ENCODE measurements at regions not wholly inside any gene's neighbourhood (a gene's known extent, or its start where the extent isn't known, plus 50 kb on each side); places are given as distances from the start of the nearest gene placed in this dataset.

GRCh38 chr9:102844716-102845115 lies 150.4 kb upstream of the CYLC2 start:
- no peaks in the 10 kb centered on the region for H3K27me3 ChIP-seq (ENCODE audit: control insufficient read depth in 3 of 3, insufficient read depth in 3 of 3, low read length in 3 of 3)
- no peak overlapping the region for H3K9ac ChIP-seq (ENCODE audit: low read depth in 1 of 3, low read length in 3 of 3)
- H3K27ac ChIP-seq (ENCODE audit: low read depth, low read length) = no peak overlapping the region
- no peaks in the 10 kb centered on the region for H3K36me3 ChIP-seq (ENCODE audit: control insufficient read depth in 3 of 3, insufficient read depth in 3 of 3, low read length in 3 of 3)
- no peak overlapping the region for H3K4me3 ChIP-seq (ENCODE audit: low read length in 3 of 3)
- H3K4me1 ChIP-seq (ENCODE audit: control insufficient read depth in 3 of 3, insufficient read depth in 3 of 3, low read length in 3 of 3) = no peaks in the 10 kb centered on the region
- H3K9me3 ChIP-seq (ENCODE audit: control insufficient read depth in 3 of 3, low read length in 3 of 3) = no peaks in the 10 kb centered on the region

DNA sequence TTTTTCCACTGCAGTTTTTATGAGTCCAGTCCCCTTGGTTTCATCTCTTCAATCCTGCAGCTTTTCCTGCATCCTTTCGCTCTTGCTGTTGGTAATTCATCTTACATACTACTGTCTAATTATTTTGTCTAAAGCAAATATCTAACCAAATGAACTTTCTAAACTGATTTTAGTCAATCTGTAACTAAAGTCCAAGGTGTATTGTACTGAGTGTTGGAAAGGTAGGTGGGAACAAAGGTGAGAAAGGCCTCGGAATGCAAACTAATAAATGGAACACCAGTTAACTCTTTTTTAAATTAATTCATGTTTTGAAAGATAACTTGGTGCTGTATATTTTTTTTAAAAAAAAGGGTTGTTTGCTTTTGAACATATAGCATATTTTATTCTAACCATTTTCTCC lies 152.7 kb upstream of the CYLC2 start:
- no peaks in the 10 kb centered on the region for H3K4me1 ChIP-seq (ENCODE audit: control insufficient read depth in 3 of 3, insufficient read depth in 3 of 3, low read length in 3 of 3)
- no peak overlapping the region for H3K27ac ChIP-seq (ENCODE audit: low read depth, low read length)
- no peaks in the 10 kb centered on the region for H3K36me3 ChIP-seq (ENCODE audit: control insufficient read depth in 3 of 3, insufficient read depth in 3 of 3, low read length in 3 of 3)
- no peak overlapping the region for H3K4me3 ChIP-seq (ENCODE audit: low read length in 3 of 3)
- H3K27me3 ChIP-seq (ENCODE audit: control insufficient read depth in 3 of 3, insufficient read depth in 3 of 3, low read length in 3 of 3) = no peaks in the 10 kb centered on the region
- H3K9me3 ChIP-seq (ENCODE audit: control insufficient read depth in 3 of 3, low read length in 3 of 3) = no peaks in the 10 kb centered on the region
- no peak overlapping the region for H3K9ac ChIP-seq (ENCODE audit: low read depth in 1 of 3, low read length in 3 of 3)

GRCh38 chr9:102841376-102841775 lies 153.8 kb upstream of the CYLC2 start:
- Histone ChIP-seq H3K9ac (ENCODE audit: low read depth in 1 of 3, low read length in 3 of 3) (no peak overlapping the region), H3K4me3 (ENCODE audit: low read length in 3 of 3) (no peak overlapping the region), H3K4me1 (ENCODE audit: control insufficient read depth in 3 of 3, insufficient read depth in 3 of 3, low read length in 3 of 3) (no peaks in the 10 kb centered on the region), H3K27ac (ENCODE audit: low read depth, low read length) (no peak overlapping the region), H3K36me3 (ENCODE audit: control insufficient read depth in 3 of 3, insufficient read depth in 3 of 3, low read length in 3 of 3) (no peaks in the 10 kb centered on the region), H3K27me3 (ENCODE audit: control insufficient read depth in 3 of 3, insufficient read depth in 3 of 3, low read length in 3 of 3) (no peaks in the 10 kb centered on the region), H3K9me3 (ENCODE audit: control insufficient read depth in 3 of 3, low read length in 3 of 3) (no peaks in the 10 kb centered on the region)

DNA sequence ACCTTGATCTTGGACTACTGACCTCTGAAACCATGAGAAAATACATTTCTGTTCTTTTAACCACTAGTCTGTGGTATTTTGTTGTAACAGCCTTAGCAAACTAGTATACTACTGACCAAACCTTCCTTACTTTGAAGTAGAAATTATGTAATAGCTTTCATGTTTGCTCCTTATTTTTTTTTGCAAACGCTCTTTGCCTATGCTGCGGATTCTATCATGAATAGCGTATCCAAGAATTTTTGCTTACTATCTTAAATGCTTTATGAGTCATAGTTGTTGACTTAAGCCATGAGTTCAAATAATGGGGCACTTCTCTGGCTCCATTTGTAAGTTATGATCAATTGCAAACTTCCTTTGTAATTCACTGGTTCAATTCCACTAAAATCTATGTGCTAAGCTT lies 154.8 kb upstream of the CYLC2 start:
- Histone ChIP-seq H3K36me3 (ENCODE audit: control insufficient read depth in 3 of 3, insufficient read depth in 3 of 3, low read length in 3 of 3) (no peaks in the 10 kb centered on the region), H3K4me1 (ENCODE audit: control insufficient read depth in 3 of 3, insufficient read depth in 3 of 3, low read length in 3 of 3) (no peaks in the 10 kb centered on the region), H3K27me3 (ENCODE audit: control insufficient read depth in 3 of 3, insufficient read depth in 3 of 3, low read length in 3 of 3) (no peaks in the 10 kb centered on the region), H3K4me3 (ENCODE audit: low read length in 3 of 3) (no peak overlapping the region), H3K9ac (ENCODE audit: low read depth in 1 of 3, low read length in 3 of 3) (no peak overlapping the region), H3K9me3 (ENCODE audit: control insufficient read depth in 3 of 3, low read length in 3 of 3) (no peaks in the 10 kb centered on the region), H3K27ac (ENCODE audit: low read depth, low read length) (no peak overlapping the region)

DNA sequence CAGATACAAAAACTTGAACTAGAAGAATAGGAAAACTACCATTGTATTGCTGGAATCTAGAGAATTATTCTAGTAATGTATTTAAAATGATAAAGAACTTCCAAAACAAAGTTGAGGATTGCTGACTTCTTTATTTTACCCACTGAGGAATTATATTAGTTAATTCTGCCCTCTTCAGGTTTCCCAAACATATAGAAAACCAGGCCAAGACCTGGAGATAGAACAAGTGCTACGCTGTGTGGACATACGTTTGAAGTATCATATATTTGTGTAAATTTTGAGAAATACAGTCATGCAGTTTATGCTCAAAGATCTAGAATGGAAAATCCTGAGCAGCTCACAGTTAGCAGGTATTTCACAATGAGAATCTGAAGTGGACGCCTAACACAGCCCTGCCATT lies 162.3 kb upstream of the CYLC2 start:
- H3K9ac ChIP-seq (ENCODE audit: low read depth in 1 of 3, low read length in 3 of 3) = no peak overlapping the region
- no peaks in the 10 kb centered on the region for H3K36me3 ChIP-seq (ENCODE audit: control insufficient read depth in 3 of 3, insufficient read depth in 3 of 3, low read length in 3 of 3)
- H3K9me3 ChIP-seq (ENCODE audit: control insufficient read depth in 3 of 3, low read length in 3 of 3) = no peaks in the 10 kb centered on the region
- no peaks in the 10 kb centered on the region for H3K4me1 ChIP-seq (ENCODE audit: control insufficient read depth in 3 of 3, insufficient read depth in 3 of 3, low read length in 3 of 3)
- H3K27ac ChIP-seq (ENCODE audit: low read depth, low read length) = no peak overlapping the region
- no peak overlapping the region for H3K4me3 ChIP-seq (ENCODE audit: low read length in 3 of 3)
- H3K27me3 ChIP-seq (ENCODE audit: control insufficient read depth in 3 of 3, insufficient read depth in 3 of 3, low read length in 3 of 3) = no peaks in the 10 kb centered on the region

GRCh38 chr9:102796244-102796643 lies 198.9 kb upstream of the CYLC2 start:
- no peak overlapping the region for H3K27ac ChIP-seq (ENCODE audit: low read depth, low read length)
- peaks cover 0 to 3% (median 0%) of the 10 kb centered on the region in 3 donors for H3K9me3 ChIP-seq (ENCODE audit: control insufficient read depth in 3 of 3, low read length in 3 of 3)
- H3K9ac ChIP-seq (ENCODE audit: low read depth in 1 of 3, low read length in 3 of 3) = no peak overlapping the region
- no peaks in the 10 kb centered on the region for H3K4me1 ChIP-seq (ENCODE audit: control insufficient read depth in 3 of 3, insufficient read depth in 3 of 3, low read length in 3 of 3)
- H3K36me3 ChIP-seq (ENCODE audit: control insufficient read depth in 3 of 3, insufficient read depth in 3 of 3, low read length in 3 of 3) = no peaks in the 10 kb centered on the region
- no peaks in the 10 kb centered on the region for H3K27me3 ChIP-seq (ENCODE audit: control insufficient read depth in 3 of 3, insufficient read depth in 3 of 3, low read length in 3 of 3)
- H3K4me3 ChIP-seq (ENCODE audit: low read length in 3 of 3) = no peak overlapping the region

DNA sequence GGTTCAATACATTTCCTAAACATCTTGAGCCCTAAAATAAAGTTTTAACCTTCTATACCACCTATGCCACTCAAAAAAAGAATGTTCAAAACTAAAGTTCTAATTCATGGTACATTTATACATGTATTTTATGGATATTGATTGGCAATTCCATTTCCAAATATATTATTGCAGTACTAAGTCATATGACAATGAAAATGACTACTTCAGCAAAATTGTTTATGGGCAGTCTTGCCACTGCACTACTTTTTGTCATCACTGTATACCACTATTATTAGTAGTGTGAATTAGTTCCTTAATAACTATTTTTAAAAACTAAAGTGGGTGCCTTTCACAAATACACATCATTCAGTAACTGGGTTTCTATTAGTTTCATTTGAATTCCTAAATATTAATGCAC lies 199.6 kb upstream of the CYLC2 start:
- no peaks in the 10 kb centered on the region for H3K4me1 ChIP-seq (ENCODE audit: control insufficient read depth in 3 of 3, insufficient read depth in 3 of 3, low read length in 3 of 3)
- peaks cover 0 to 3% (median 0%) of the 10 kb centered on the region in 3 donors for H3K9me3 ChIP-seq (ENCODE audit: control insufficient read depth in 3 of 3, low read length in 3 of 3)
- H3K9ac ChIP-seq (ENCODE audit: low read depth in 1 of 3, low read length in 3 of 3) = no peak overlapping the region

DNA sequence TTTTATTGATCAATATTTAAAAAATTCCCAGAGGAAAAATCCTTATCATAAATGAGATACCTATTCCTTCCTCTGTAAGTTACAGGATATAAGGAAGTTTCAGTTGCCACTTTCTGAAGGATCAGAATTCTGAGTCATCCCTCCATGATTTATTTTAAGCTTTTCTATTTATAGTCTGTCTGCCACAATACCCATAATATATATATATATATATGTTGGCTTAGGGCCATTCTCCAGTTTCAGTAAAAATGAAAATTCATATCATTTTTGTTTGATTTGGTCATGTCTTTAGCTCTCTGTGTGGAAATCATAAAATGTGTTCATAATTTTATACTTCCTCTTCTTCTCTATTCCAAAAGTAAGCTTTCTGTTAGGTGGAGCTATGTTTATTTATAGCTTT lies 215.8 kb upstream of the CYLC2 start:
- Histone ChIP-seq H3K27me3 (ENCODE audit: control insufficient read depth in 3 of 3, insufficient read depth in 3 of 3, low read length in 3 of 3) (no peaks in the 10 kb centered on the region), H3K4me1 (ENCODE audit: control insufficient read depth in 3 of 3, insufficient read depth in 3 of 3, low read length in 3 of 3) (no peaks in the 10 kb centered on the region), H3K9me3 (ENCODE audit: control insufficient read depth in 3 of 3, low read length in 3 of 3) (no peaks in the 10 kb centered on the region), H3K9ac (ENCODE audit: low read depth in 1 of 3, low read length in 3 of 3) (no peak overlapping the region), H3K27ac (ENCODE audit: low read depth, low read length) (no peak overlapping the region), H3K4me3 (ENCODE audit: low read length in 3 of 3) (no peak overlapping the region), H3K36me3 (ENCODE audit: control insufficient read depth in 3 of 3, insufficient read depth in 3 of 3, low read length in 3 of 3) (no peaks in the 10 kb centered on the region)

More for the DNA sequence above, 199.6 kb upstream of the CYLC2 start:
- H3K27me3 ChIP-seq (ENCODE audit: control insufficient read depth in 3 of 3, insufficient read depth in 3 of 3, low read length in 3 of 3) = no peaks in the 10 kb centered on the region
- no peak overlapping the region for H3K27ac ChIP-seq (ENCODE audit: low read depth, low read length)
- no peaks in the 10 kb centered on the region for H3K36me3 ChIP-seq (ENCODE audit: control insufficient read depth in 3 of 3, insufficient read depth in 3 of 3, low read length in 3 of 3)
- H3K4me3 ChIP-seq (ENCODE audit: low read length in 3 of 3) = no peak overlapping the region

GRCh38 chr9:102778746-102779145 lies 216.4 kb upstream of the CYLC2 start:
- Histone ChIP-seq H3K27me3 (ENCODE audit: control insufficient read depth in 3 of 3, insufficient read depth in 3 of 3, low read length in 3 of 3) (no peaks in the 10 kb centered on the region), H3K9ac (ENCODE audit: low read depth in 1 of 3, low read length in 3 of 3) (no peak overlapping the region), H3K36me3 (ENCODE audit: control insufficient read depth in 3 of 3, insufficient read depth in 3 of 3, low read length in 3 of 3) (no peaks in the 10 kb centered on the region), H3K4me1 (ENCODE audit: control insufficient read depth in 3 of 3, insufficient read depth in 3 of 3, low read length in 3 of 3) (no peaks in the 10 kb centered on the region), H3K4me3 (ENCODE audit: low read length in 3 of 3) (no peak overlapping the region), H3K9me3 (ENCODE audit: control insufficient read depth in 3 of 3, low read length in 3 of 3) (no peaks in the 10 kb centered on the region), H3K27ac (ENCODE audit: low read depth, low read length) (no peak overlapping the region)

GRCh38 chr9:102770704-102771103 lies 224.4 kb upstream of the CYLC2 start:
- Histone ChIP-seq H3K27ac (ENCODE audit: low read depth, low read length) (no peak overlapping the region), H3K27me3 (ENCODE audit: control insufficient read depth in 3 of 3, insufficient read depth in 3 of 3, low read length in 3 of 3) (no peaks in the 10 kb centered on the region), H3K9me3 (ENCODE audit: control insufficient read depth in 3 of 3, low read length in 3 of 3) (no peaks in the 10 kb centered on the region), H3K36me3 (ENCODE audit: control insufficient read depth in 3 of 3, insufficient read depth in 3 of 3, low read length in 3 of 3) (no peaks in the 10 kb centered on the region), H3K4me1 (ENCODE audit: control insufficient read depth in 3 of 3, insufficient read depth in 3 of 3, low read length in 3 of 3) (no peaks in the 10 kb centered on the region), H3K9ac (ENCODE audit: low read depth in 1 of 3, low read length in 3 of 3) (no peak overlapping the region), H3K4me3 (ENCODE audit: low read length in 3 of 3) (no peak overlapping the region)

- H3K9ac ChIP-seq (ENCODE audit: low read depth in 1 of 3, low read length in 3 of 3) = no peak overlapping the region
- no peak overlapping the region for H3K4me3 ChIP-seq (ENCODE audit: low read length in 3 of 3)
- no peaks in the 10 kb centered on the region for H3K9me3 ChIP-seq (ENCODE audit: control insufficient read depth in 3 of 3, low read length in 3 of 3)
- H3K27me3 ChIP-seq (ENCODE audit: control insufficient read depth in 3 of 3, insufficient read depth in 3 of 3, low read length in 3 of 3) = no peaks in the 10 kb centered on the region
- no peaks in the 10 kb centered on the region for H3K36me3 ChIP-seq (ENCODE audit: control insufficient read depth in 3 of 3, insufficient read depth in 3 of 3, low read length in 3 of 3)
- no peak overlapping the region for H3K27ac ChIP-seq (ENCODE audit: low read depth, low read length)
- H3K4me1 ChIP-seq (ENCODE audit: control insufficient read depth in 3 of 3, insufficient read depth in 3 of 3, low read length in 3 of 3) = no peaks in the 10 kb centered on the region
Observed at GRCh38 chr9:102769307-102769706, 225.8 kb upstream of the CYLC2 start.

All from skeletal muscle tissue (tissue), 3 donors.